ENCODE measurements at regions not wholly inside any gene's neighbourhood (a gene's known extent, or its start where the extent isn't known, plus 50 kb on each side); places are given as distances from the start of the nearest gene placed in this dataset.

DNA sequence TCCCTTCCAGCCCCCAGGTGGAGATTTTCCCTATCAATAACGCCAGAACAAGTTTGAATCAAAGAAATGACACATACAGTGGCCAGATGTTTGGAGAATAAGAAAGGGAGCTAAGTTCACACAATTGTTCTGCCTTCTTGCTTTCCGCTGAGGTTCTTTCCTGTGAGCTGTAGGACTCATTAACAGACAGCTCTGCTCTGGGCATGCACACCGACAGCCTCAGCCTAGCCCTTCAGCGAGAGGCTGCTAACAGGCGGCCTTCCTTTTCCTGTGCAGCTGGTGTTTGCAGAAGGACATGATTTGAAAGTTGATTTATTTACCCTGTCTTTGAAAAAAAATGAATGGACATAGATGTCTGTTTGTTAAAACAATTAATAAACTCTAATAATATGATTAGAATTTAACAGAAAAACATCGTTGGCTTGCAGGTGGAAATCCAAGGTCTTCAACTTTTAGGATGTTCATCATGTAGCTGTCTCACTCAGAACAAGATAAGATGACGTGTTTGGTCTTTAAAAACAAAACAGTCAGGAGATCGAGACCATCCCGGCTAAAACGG lies 183.3 kb downstream of the KDR start:
- H2AFZ ChIP-seq = no peak overlapping the region
- H3K4me1 ChIP-seq (replicated peaks; ENCODE audit: insufficient read depth) = no peaks in the 10 kb centered on the region
- intact Hi-C loops (cut with micrococcal nuclease; ENCODE audit: unreplicated experiment) = no loop called here
- H3K4me2 ChIP-seq = no peak overlapping the region
- ChIA-PET POLR2A (ENCODE audit: unreplicated experiment) (no interaction called here), CTCF (no interaction called here)
- H3F3A ChIP-seq (ENCODE audit: insufficient read depth, low read depth) = no peaks in the 10 kb centered on the region
- no peak overlapping the region for H3K27ac ChIP-seq
- no peaks in the 10 kb centered on the region for H3K27me3 ChIP-seq (ENCODE audit: insufficient read depth, low read depth)
- DNase-seq = no peak
- no peaks in the 10 kb centered on the region for H3K36me3 ChIP-seq (ENCODE audit: low read depth)
- no peaks in the 10 kb centered on the region for H4K20me1 ChIP-seq (ENCODE audit: insufficient read depth)
- TF ChIP-seq EZH2 (IDR thresholded peaks at IDR 0.05; ENCODE audit: low read depth) = no peak
- TF ChIP-seq, protein P1, sequence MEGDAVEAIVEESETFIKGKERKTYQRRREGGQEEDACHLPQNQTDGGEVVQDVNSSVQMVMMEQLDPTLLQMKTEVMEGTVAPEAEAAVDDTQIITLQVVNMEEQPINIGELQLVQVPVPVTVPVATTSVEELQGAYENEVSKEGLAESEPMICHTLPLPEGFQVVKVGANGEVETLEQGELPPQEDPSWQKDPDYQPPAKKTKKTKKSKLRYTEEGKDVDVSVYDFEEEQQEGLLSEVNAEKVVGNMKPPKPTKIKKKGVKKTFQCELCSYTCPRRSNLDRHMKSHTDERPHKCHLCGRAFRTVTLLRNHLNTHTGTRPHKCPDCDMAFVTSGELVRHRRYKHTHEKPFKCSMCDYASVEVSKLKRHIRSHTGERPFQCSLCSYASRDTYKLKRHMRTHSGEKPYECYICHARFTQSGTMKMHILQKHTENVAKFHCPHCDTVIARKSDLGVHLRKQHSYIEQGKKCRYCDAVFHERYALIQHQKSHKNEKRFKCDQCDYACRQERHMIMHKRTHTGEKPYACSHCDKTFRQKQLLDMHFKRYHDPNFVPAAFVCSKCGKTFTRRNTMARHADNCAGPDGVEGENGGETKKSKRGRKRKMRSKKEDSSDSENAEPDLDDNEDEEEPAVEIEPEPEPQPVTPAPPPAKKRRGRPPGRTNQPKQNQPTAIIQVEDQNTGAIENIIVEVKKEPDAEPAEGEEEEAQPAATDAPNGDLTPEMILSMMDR (conservative IDR thresholded peaks at IDR 0.05) = no peak
- no peaks in the 10 kb centered on the region for H3K9me2 ChIP-seq (ENCODE audit: insufficient read depth)
- H3K79me2 ChIP-seq (ENCODE audit: low read depth) = no peaks in the 10 kb centered on the region
- H3K4me3 ChIP-seq = no peak overlapping the region
- no peaks in the 10 kb centered on the region for H3K9me3 ChIP-seq (ENCODE audit: insufficient read depth, low read depth)
- no TSS peak for BruUV-seq (replicated peaks)

DNA sequence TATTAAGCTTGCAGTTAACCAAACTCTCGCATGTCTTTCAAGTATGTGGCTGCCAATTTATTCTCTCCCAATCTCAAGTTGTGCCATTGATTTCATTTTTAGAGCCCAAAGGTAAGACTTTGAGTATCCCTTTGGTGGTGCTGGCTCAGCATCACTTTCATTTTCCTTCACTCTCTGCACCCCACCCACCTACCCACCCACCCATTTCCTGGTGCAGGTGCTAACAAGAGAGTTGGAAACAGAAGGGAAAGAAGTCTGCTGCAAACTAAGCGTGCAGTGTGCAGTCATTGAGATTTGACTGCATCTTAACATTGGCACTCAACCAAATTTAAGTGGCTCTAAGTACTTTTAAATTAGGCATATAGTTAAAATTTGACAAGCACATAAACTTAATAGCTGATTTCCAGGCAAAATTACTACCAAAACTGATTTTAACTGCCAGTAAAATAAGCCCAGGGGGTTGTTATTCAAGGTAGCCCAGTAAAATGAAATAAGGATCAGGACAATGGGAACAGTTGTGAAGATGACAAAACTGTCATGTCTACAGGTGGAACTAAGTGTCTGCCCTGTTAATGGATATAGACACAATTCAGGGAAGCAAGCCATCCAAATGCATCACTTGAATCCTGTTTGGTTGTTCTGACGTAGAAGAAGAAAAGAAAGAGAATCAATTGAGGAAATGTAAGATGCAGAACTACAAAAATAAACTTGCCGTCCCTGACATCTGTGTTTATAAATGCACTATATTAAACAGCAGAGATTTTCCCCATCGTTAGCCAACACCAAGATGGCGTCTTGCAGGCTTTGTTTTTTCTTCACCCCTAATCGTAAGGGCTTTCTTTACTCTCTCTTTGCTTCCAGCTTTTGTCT lies 184.2 kb downstream of the KDR start:
- Histone ChIP-seq H3K27me3 (ENCODE audit: insufficient read depth, low read depth) (no peaks in the 10 kb centered on the region), H3F3A (ENCODE audit: insufficient read depth, low read depth) (no peaks in the 10 kb centered on the region), H3K27ac (no peak overlapping the region), H3K4me3 (no peak overlapping the region), H3K79me2 (ENCODE audit: low read depth) (no peaks in the 10 kb centered on the region), H3K9me3 (ENCODE audit: insufficient read depth, low read depth) (no peaks in the 10 kb centered on the region), H3K9me2 (ENCODE audit: insufficient read depth) (no peaks in the 10 kb centered on the region), H3K36me3 (ENCODE audit: low read depth) (no peaks in the 10 kb centered on the region), H3K4me1 (replicated peaks; ENCODE audit: insufficient read depth) (no peaks in the 10 kb centered on the region), H4K20me1 (ENCODE audit: insufficient read depth) (no peaks in the 10 kb centered on the region), H2AFZ (no peak overlapping the region), H3K4me2 (no peak overlapping the region)
- TF ChIP-seq, protein P1 (conservative IDR thresholded peaks at IDR 0.05) = no peak
- no peak for TF ChIP-seq EZH2 (IDR thresholded peaks at IDR 0.05; ENCODE audit: low read depth)
- no TSS peak for BruUV-seq (replicated peaks)
- CTCF ChIA-PET = no interaction called here
- intact Hi-C loops (cut with micrococcal nuclease; ENCODE audit: unreplicated experiment) = no loop called here
- POLR2A ChIA-PET (ENCODE audit: unreplicated experiment) = no interaction called here
- DNase-seq = no peak

DNA sequence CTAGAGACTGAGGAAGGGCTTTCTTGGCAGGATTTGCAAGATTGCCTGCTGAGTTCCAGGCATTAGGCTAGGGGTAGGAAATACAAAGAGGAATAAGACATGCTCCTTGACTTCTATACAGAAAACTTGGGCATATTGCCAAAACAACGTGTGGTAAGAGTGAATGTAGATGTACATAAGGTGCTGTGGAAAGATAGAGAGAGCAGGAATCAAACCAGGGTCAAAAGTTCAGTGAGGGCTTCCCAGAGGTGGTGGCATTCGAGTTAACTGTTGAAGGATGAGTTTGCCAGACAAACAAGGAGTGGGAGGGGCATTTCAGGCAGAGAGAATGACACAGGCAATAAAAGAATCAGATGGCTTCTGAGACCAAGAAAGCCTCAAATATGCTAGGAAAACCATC lies 187.9 kb downstream of the KDR start:
- Histone ChIP-seq H3K79me2 (ENCODE audit: low read depth) (no peaks in the 10 kb centered on the region), H3K9me2 (ENCODE audit: insufficient read depth) (no peaks in the 10 kb centered on the region), H3K36me3 (ENCODE audit: low read depth) (no peaks in the 10 kb centered on the region), H3K4me2 (no peak overlapping the region), H3F3A (ENCODE audit: insufficient read depth, low read depth) (no peaks in the 10 kb centered on the region), H3K9me3 (ENCODE audit: insufficient read depth, low read depth) (no peaks in the 10 kb centered on the region), H3K27ac (no peak overlapping the region), H3K27me3 (ENCODE audit: insufficient read depth, low read depth) (no peaks in the 10 kb centered on the region), H3K4me3 (no peak overlapping the region), H2AFZ (no peak overlapping the region), H3K4me1 (replicated peaks; ENCODE audit: insufficient read depth) (no peaks in the 10 kb centered on the region), H4K20me1 (ENCODE audit: insufficient read depth) (no peaks in the 10 kb centered on the region)
- CTCF ChIA-PET = no interaction called here
- DNase-seq = no peak
- POLR2A ChIA-PET (ENCODE audit: unreplicated experiment) = no interaction called here
- intact Hi-C loops (cut with micrococcal nuclease; ENCODE audit: unreplicated experiment) = no loop called here
- BruUV-seq (replicated peaks) = no TSS peak
- no peak for TF ChIP-seq EZH2 (IDR thresholded peaks at IDR 0.05; ENCODE audit: low read depth)
- TF ChIP-seq, protein P1 (conservative IDR thresholded peaks at IDR 0.05) = no peak

All from PC-9 (cell line).